ENCODE measurements at regions not wholly inside any gene's neighbourhood (a gene's known extent, or its start where the extent isn't known, plus 50 kb on each side); places are given as distances from the start of the nearest gene placed in this dataset.

GRCh38 chrX:129230168-129230567 lies 293.1 kb downstream of the SMARCA1 start:
- ATAC-seq (no peak), FAIRE-seq (no peak), DNase-seq (ENCODE audit: low read depth, low spot score) (no peak)
- Histone ChIP-seq H3K4me2 (ENCODE audit: control insufficient read depth, insufficient read depth) (no peak overlapping the region), H3K27me3 (replicated peaks in 1 of 2; ENCODE audit: control insufficient read depth in 2 of 2, insufficient read depth in 2 of 2, low read length in 1 of 2) (no peaks in the 10 kb centered on the region), H4K20me1 (ENCODE audit: control insufficient read depth, insufficient read depth) (no peaks in the 10 kb centered on the region), H3K4me3 (no peak overlapping the region), H3K27ac (ENCODE audit: control insufficient read depth, insufficient read depth) (no peak overlapping the region), H3K9me3 (replicated peaks; ENCODE audit: control insufficient read depth, insufficient read depth, low read length) (no peaks in the 10 kb centered on the region), H3K36me3 (ENCODE audit: control insufficient read depth in 2 of 2, insufficient read depth in 2 of 2, low read length in 1 of 2) (no peaks in the 10 kb centered on the region), H2AFZ (ENCODE audit: control insufficient read depth, low read depth, low read length) (no peak overlapping the region), H3K79me2 (ENCODE audit: control insufficient read depth, insufficient read depth, low read length) (no peaks in the 10 kb centered on the region), H3K4me1 (ENCODE audit: control insufficient read depth, insufficient read depth, low read length) (no peaks in the 10 kb centered on the region), H3K9ac (ENCODE audit: control insufficient read depth, insufficient read depth, low read length) (no peak overlapping the region)
- in situ Hi-C loops (cut with MboI): no loop called here
- SMC1A ChIA-PET (ENCODE audit: uncharacterized antibody, unreplicated experiment): no interaction called here
- POLR2A ChIA-PET: no interaction called here
- WGBS (ENCODE audit: insufficient coverage, insufficient replicate concordance, low lambda C conversion rate, missing lambda C conversion rate): 0% methylated on average over 1 of the region's 1 CpG
- no TSS peak for BruUV-seq (replicated peaks)
- intact Hi-C loops (cut with micrococcal nuclease; ENCODE audit: unreplicated experiment): no loop called here
- no peak for TF ChIP-seq MYC (IDR thresholded peaks at IDR 0.05; ENCODE audit: insufficient read depth, insufficient read length, insufficient replicate concordance, low read length, severe bottlenecking)
- TF ChIP-seq MTA2 (IDR thresholded peaks at IDR 0.05; ENCODE audit: low read depth): no peak
- no peak for TF ChIP-seq ATF7 (IDR thresholded peaks at IDR 0.05; ENCODE audit: low read depth)
- no peak for TF ChIP-seq ATF3 (IDR thresholded peaks at IDR 0.05; ENCODE audit: borderline replicate concordance, extremely low read depth, low read depth, low read length)
- no peak for TF ChIP-seq SIX5 (IDR thresholded peaks at IDR 0.05; ENCODE audit: low read depth, low read length, severe bottlenecking)
- TF ChIP-seq, protein P1, sequence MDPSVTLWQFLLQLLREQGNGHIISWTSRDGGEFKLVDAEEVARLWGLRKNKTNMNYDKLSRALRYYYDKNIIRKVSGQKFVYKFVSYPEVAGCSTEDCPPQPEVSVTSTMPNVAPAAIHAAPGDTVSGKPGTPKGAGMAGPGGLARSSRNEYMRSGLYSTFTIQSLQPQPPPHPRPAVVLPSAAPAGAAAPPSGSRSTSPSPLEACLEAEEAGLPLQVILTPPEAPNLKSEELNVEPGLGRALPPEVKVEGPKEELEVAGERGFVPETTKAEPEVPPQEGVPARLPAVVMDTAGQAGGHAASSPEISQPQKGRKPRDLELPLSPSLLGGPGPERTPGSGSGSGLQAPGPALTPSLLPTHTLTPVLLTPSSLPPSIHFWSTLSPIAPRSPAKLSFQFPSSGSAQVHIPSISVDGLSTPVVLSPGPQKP (IDR thresholded peaks at IDR 0.05; ENCODE audit: low read depth, low read length): no peak
- TF ChIP-seq NFYB (IDR thresholded peaks at IDR 0.05; ENCODE audit: insufficient read depth, low read depth, low read length): no peak
- no peak for TF ChIP-seq GATAD2B (conservative IDR thresholded peaks at IDR 0.05; ENCODE audit: low read depth)
- TF ChIP-seq MAX (IDR thresholded peaks at IDR 0.05; ENCODE audit: low read depth, low read length): no peak
- TF ChIP-seq CUX1 (IDR thresholded peaks at IDR 0.05; ENCODE audit: insufficient replicate concordance, low read depth, low read length): no peak
- TF ChIP-seq NFXL1 (IDR thresholded peaks at IDR 0.05; ENCODE audit: borderline replicate concordance): no peak
- no peak for TF ChIP-seq TARDBP (IDR thresholded peaks at IDR 0.05; ENCODE audit: borderline replicate concordance)
- TF ChIP-seq NRF1 (conservative IDR thresholded peaks at IDR 0.05; ENCODE audit: low read depth, low read length): no peak
- RAD21 ChIA-PET (ENCODE audit: unreplicated experiment): no interaction called here
- CTCF ChIA-PET: no interaction called here
